Occipital lobe (tissue), 1 donor: ENCODE measurements at regions not wholly inside any gene's neighbourhood (a gene's known extent, or its start where the extent isn't known, plus 50 kb on each side); places are given as distances from the start of the nearest gene placed in this dataset.
"Not testable (repeated sequence)": the region's sequence is repeated elsewhere in the genome, so short reads cannot be mapped to it uniquely, and the experiment has no call there.

Experiments
- DNase-seq: peaks from one replicate; lab custom pipeline; 2025; lab: John Stamatoyannopoulos, UW

- no peak for DNase-seq
These were observed 96.0 kb downstream of the RASGEF1B start for GRCh38 chr4:81375745-81376144.

- DNase-seq = no peak
These were observed 101.8 kb downstream of the RASGEF1B start for GRCh38 chr4:81369886-81370285.

- no peak for DNase-seq
These were observed 104.9 kb downstream of the RASGEF1B start for GRCh38 chr4:81366779-81367178.

GRCh38 chr4:81360737-81361136 lies 111.0 kb downstream of the RASGEF1B start:
- no peak for DNase-seq

GRCh38 chr4:81359207-81359606 lies 112.5 kb downstream of the RASGEF1B start:
- DNase-seq = no peak

GRCh38 chr4:81358154-81358553 lies 113.6 kb downstream of the RASGEF1B start:
- no peak for DNase-seq

GRCh38 chr4:81356621-81357020 lies 115.1 kb downstream of the RASGEF1B start:
- DNase-seq = no peak

GRCh38 chr4:81355136-81355535 lies 116.6 kb downstream of the RASGEF1B start:
- no peak for DNase-seq

- DNase-seq = no peak
These were observed 117.8 kb downstream of the RASGEF1B start for GRCh38 chr4:81353861-81354260.

- DNase-seq = no peak
These were observed 119.3 kb downstream of the RASGEF1B start for GRCh38 chr4:81352446-81352835.

- peak; percentile 37 for DNase-seq
These were observed 119.9 kb downstream of the RASGEF1B start for GRCh38 chr4:81351654-81352445.

- no peak for DNase-seq
These were observed 121.7 kb downstream of the RASGEF1B start for GRCh38 chr4:81350040-81350439.

- DNase-seq = no peak
These were observed 123.0 kb downstream of the RASGEF1B start for GRCh38 chr4:81348778-81349094.

- DNase-seq = no peak
These were observed 123.5 kb downstream of the RASGEF1B start for GRCh38 chr4:81348086-81348777.

- DNase-seq = no peak
These were observed 125.0 kb downstream of the RASGEF1B start for GRCh38 chr4:81346719-81347118.

GRCh38 chr4:81343536-81343935 lies 128.2 kb downstream of the RASGEF1B start:
- no peak for DNase-seq

- no peak for DNase-seq
These were observed 128.0 kb upstream of the PRKG2 start for GRCh38 chr4:81343046-81343445.

- no peak for DNase-seq
These were observed 122.2 kb upstream of the PRKG2 start for GRCh38 chr4:81337211-81337610.

GRCh38 chr4:81335122-81335912 lies 120.3 kb upstream of the PRKG2 start:
- DNase-seq = no peak

- DNase-seq = no peak
These were observed 115.0 kb upstream of the PRKG2 start for GRCh38 chr4:81330018-81330417.

- DNase-seq = no peak
These were observed 111.6 kb upstream of the PRKG2 start for GRCh38 chr4:81326581-81326980.

GRCh38 chr4:81324594-81324993 lies 109.6 kb upstream of the PRKG2 start:
- DNase-seq = not testable (repeated sequence)
